ENCODE measurements at regions not wholly inside any gene's neighbourhood (a gene's known extent, or its start where the extent isn't known, plus 50 kb on each side); places are given as distances from the start of the nearest gene placed in this dataset.

DNA sequence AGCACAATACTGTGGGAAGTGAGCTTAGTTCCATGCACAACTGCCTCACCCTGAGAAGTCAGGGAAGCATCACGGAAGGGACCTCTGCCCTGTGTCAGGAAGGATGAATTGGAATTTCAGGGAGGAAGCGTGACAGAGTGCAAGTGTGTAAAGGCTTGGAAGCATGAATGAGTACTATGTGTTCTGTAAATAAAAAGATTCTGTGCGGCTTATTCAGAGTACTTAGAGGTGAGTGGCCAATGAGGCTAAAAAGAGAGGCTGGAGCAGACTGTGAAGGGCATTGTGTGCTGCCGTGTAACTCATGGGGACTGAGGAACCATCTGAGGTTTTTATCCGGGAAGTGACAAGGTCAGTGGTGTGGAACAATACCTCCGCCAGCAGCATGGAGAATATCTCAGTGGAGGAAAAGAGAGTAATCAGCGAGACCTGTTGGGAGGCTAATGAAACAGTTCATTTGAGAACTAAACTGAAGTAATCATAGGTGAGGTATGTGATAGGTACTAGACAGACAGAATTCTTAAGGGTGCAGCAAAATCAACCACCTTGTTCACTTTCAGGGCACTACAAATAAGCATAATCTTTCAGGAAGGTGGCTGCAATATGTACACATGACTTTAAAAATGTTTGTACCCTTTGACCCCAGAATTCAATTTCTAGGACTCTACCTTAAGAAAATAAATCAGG lies 64.9 kb upstream of the SPRED1 start:
- CTCF ChIA-PET: no interaction called here
- POLR2A ChIA-PET: no interaction called here
- no peak for DNase-seq
- TF ChIP-seq, protein P1, sequence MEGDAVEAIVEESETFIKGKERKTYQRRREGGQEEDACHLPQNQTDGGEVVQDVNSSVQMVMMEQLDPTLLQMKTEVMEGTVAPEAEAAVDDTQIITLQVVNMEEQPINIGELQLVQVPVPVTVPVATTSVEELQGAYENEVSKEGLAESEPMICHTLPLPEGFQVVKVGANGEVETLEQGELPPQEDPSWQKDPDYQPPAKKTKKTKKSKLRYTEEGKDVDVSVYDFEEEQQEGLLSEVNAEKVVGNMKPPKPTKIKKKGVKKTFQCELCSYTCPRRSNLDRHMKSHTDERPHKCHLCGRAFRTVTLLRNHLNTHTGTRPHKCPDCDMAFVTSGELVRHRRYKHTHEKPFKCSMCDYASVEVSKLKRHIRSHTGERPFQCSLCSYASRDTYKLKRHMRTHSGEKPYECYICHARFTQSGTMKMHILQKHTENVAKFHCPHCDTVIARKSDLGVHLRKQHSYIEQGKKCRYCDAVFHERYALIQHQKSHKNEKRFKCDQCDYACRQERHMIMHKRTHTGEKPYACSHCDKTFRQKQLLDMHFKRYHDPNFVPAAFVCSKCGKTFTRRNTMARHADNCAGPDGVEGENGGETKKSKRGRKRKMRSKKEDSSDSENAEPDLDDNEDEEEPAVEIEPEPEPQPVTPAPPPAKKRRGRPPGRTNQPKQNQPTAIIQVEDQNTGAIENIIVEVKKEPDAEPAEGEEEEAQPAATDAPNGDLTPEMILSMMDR (IDR thresholded peaks at IDR 0.05): no peak
- Mint-ChIP-seq H3K4me3 (no peak overlapping the region), H3K36me3 (ENCODE audit: low read depth) (no peaks in the 10 kb centered on the region), H3K9me3 (no peaks in the 10 kb centered on the region), H3K27ac (no peak overlapping the region), H3K27me3 (peaks cover 15% of the 10 kb centered on the region), H3K4me1 (no peaks in the 10 kb centered on the region)
- intact Hi-C loops (cut with micrococcal nuclease): no loop called here
- ATAC-seq (ENCODE audit: low read depth): no peak

DNA sequence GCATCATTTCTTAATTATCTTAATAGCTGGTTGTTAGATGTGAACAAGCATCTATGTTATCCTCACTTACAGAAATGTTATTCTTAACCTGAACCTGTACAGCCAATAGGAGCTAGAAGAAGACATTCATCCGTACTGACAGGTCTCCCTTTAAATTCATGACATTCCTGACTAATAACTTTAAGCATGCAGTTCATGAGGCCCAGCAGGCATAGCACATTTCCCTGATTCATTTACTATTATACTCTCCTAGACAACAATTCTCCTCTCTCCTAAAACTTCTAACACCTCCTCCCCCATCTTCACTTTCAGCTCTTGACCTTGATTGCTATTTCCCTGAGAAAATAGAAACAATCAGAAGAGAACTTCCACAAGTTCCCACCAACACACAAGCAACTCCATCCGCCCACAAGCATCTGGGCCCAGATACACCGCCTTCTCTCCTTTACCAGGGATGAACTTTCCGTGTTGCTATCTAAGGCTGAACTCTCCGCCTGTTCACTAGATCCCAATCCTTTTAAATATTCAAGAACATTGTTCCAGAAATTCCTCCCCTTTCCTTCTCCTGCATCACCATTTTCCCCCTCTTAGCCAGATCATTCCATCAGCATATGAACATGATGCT lies 62.9 kb upstream of the SPRED1 start:
- H3K4me3 Mint-ChIP-seq: no peak overlapping the region
- H3K4me1 Mint-ChIP-seq: no peaks in the 10 kb centered on the region
- TF ChIP-seq, protein P1 (IDR thresholded peaks at IDR 0.05): no peak
- ChIA-PET CTCF (no interaction called here), POLR2A (no interaction called here)
- peaks cover 12% of the 10 kb centered on the region for H3K27me3 Mint-ChIP-seq
- ATAC-seq (ENCODE audit: low read depth): no peak
- no peak overlapping the region for H3K27ac Mint-ChIP-seq
- H3K9me3 Mint-ChIP-seq: no peaks in the 10 kb centered on the region
- H3K36me3 Mint-ChIP-seq (ENCODE audit: low read depth): no peaks in the 10 kb centered on the region
- no peak for DNase-seq
- intact Hi-C loops (cut with micrococcal nuclease): no loop called here

DNA sequence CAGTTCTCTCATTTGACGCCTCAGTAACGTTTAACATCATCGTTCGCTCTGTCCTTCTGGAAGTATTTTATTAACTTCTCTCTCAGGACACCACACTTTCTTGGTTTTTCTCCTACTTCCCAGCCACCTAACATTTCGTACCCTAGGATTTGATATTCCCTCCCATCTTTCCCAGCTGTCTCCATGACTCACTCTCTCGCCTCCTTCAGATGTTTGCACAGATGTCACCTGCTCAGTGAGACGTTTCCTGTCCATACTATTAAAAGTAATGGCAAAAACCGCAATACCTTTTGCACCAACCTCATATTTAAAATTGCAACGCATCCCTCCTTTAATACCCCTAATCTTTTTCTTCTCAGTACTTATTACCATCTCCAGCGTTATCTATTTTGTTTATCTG lies 62.1 kb upstream of the SPRED1 start:
- Mint-ChIP-seq H3K27ac (no peak overlapping the region), H3K36me3 (ENCODE audit: low read depth) (no peaks in the 10 kb centered on the region), H3K9me3 (no peaks in the 10 kb centered on the region), H3K4me1 (no peaks in the 10 kb centered on the region), H3K4me3 (no peak overlapping the region), H3K27me3 (peaks cover 12% of the 10 kb centered on the region)
- ATAC-seq (ENCODE audit: low read depth) (no peak), DNase-seq (no peak)
- ChIA-PET POLR2A (no interaction called here), CTCF (no interaction called here)
- TF ChIP-seq, protein P1 (IDR thresholded peaks at IDR 0.05): no peak
- intact Hi-C loops (cut with micrococcal nuclease): no loop called here

DNA sequence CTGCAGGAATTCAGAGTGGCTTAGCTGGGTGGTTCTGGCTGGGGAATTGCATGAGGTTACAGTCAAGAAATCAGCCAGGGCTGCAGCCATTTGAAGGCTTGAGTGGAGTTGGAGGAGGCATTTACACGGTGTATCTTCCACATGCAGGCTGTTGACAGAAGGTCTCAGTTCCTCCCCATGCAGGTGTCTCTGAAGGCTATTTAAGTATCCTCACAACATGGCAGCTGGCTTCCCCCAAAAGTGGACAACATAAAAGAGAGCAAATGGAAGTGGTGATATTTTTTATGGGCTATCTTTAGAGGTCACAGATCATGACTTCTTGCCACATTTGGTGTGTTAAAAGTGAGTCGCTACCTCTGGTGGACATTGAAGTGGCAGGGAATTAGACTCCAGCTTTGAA lies 60.1 kb upstream of the SPRED1 start:
- no peaks in the 10 kb centered on the region for H3K4me1 Mint-ChIP-seq
- ChIA-PET CTCF (no interaction called here), POLR2A (no interaction called here)
- H3K27me3 Mint-ChIP-seq: peaks cover 11% of the 10 kb centered on the region
- DNase-seq: no peak
- no peaks in the 10 kb centered on the region for H3K36me3 Mint-ChIP-seq (ENCODE audit: low read depth)
- intact Hi-C loops (cut with micrococcal nuclease): no loop called here
- ATAC-seq (ENCODE audit: low read depth): no peak
- TF ChIP-seq, protein P1 (IDR thresholded peaks at IDR 0.05): no peak
- no peak overlapping the region for H3K4me3 Mint-ChIP-seq
- H3K9me3 Mint-ChIP-seq: no peaks in the 10 kb centered on the region
- H3K27ac Mint-ChIP-seq: no peak overlapping the region

DNA sequence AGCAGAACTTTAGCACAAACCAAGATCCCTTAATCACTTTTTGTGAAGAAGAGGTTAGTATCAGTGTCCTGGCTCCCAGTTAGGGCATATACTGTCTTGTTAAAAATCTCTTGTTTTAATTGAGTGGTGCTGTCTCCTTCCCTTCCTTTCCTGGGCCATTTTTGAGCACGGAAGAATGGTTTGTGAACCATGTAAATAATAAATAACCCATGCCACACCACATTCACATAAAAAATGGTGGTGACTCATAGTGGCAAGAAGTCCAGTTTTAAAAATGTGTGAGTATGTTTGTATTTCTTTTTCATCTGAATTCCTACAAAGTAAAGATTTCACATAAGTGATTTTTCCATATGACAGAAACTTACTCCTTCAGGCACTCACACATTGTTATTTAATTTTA lies 59.1 kb upstream of the SPRED1 start:
- no peak for ATAC-seq (ENCODE audit: low read depth)
- Mint-ChIP-seq H3K27me3 (peaks cover 6% of the 10 kb centered on the region), H3K9me3 (no peaks in the 10 kb centered on the region), H3K27ac (no peak overlapping the region), H3K4me3 (no peak overlapping the region), H3K36me3 (ENCODE audit: low read depth) (no peaks in the 10 kb centered on the region), H3K4me1 (no peaks in the 10 kb centered on the region)
- DNase-seq: no peak
- POLR2A ChIA-PET: no interaction called here
- CTCF ChIA-PET: no interaction called here
- TF ChIP-seq, protein P1 (IDR thresholded peaks at IDR 0.05): no peak
- intact Hi-C loops (cut with micrococcal nuclease): no loop called here

Measured in activated B cell treated with CpG ODN at 0.5 μM for 24 hours (primary cell).